ENCODE measurements at regions not wholly inside any gene's neighbourhood (a gene's known extent, or its start where the extent isn't known, plus 50 kb on each side); places are given as distances from the start of the nearest gene placed in this dataset.

DNA sequence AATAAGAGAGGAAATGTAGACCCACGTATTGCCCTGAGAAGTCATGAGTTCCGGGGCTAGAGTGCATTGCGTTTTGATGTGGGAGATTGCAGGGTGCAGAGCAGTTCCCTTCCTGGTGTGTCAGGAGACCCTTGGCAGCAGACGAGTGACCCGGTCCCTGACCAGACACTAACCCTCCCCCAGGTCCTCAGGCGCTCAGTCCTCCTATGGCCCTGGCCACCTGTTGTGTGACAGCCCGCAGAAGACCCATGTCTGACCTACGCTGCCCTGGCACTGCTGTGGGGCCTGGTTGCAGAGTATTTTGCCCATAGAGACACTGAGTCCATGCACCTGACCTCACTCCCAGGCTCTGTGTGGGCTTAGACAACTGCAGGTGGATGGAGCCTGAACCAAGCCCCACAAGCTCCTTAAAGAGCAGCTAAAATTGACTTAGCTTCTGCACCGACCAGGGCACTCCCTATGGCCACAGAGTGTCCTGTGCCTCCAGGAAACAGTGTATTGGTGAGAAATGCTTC, 833.8 kb downstream of the TBC1D22A start:
- H3K27me3 ChIP-seq (ENCODE audit: insufficient read depth, poor library complexity, severe bottlenecking): no peaks in the 10 kb centered on the region
- no peak for TF ChIP-seq POLR2AphosphoS5 (IDR thresholded peaks at IDR 0.05; ENCODE audit: low read depth)
- no peak overlapping the region for H3K27ac ChIP-seq (replicated peaks)
- DNase-seq (ENCODE audit: low read depth in 1 of 2, low spot score in 1 of 2): no peak
- no peak overlapping the region for H3K4me3 ChIP-seq (replicated peaks; ENCODE audit: insufficient read depth, low read length)

DNA sequence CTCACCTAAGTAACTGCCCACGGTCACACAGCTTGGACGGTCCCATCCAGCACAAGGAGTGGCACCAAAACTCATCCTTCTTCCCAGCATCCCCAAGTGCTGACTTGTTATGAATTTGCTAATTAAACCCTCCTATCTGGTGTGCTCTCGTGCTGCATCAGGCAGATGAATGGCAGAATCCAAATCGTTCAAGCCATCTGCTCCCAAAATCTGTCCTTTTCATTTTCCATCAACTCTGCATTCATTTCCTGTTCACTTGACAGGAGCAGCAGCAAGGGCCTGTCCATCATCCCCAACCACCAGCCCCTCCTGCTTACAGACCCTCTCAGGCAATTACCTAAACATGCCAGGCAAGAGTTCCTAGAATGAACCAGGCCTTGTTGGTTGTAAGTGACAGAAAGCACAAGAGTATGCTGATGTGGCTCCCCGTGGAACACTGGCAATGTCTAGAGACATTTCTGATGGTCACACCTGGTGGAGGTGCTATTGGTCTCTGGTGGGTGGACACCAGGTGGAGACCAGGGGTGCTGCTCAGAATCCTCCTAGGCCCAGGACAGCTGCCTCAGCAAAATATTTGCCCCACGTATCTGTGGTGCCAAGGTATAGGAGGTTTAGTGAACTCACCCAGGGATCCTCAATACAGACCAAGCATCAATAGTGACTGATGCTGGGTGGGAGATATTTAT, 832.5 kb downstream of the TBC1D22A start:
- Histone ChIP-seq H3K27ac (replicated peaks) (no peak overlapping the region), H3K27me3 (ENCODE audit: insufficient read depth, poor library complexity, severe bottlenecking) (no peaks in the 10 kb centered on the region), H3K4me3 (replicated peaks; ENCODE audit: insufficient read depth, low read length) (no peak overlapping the region)
- DNase-seq (ENCODE audit: low read depth in 1 of 2, low spot score in 1 of 2): no peak
- TF ChIP-seq, protein P1, sequence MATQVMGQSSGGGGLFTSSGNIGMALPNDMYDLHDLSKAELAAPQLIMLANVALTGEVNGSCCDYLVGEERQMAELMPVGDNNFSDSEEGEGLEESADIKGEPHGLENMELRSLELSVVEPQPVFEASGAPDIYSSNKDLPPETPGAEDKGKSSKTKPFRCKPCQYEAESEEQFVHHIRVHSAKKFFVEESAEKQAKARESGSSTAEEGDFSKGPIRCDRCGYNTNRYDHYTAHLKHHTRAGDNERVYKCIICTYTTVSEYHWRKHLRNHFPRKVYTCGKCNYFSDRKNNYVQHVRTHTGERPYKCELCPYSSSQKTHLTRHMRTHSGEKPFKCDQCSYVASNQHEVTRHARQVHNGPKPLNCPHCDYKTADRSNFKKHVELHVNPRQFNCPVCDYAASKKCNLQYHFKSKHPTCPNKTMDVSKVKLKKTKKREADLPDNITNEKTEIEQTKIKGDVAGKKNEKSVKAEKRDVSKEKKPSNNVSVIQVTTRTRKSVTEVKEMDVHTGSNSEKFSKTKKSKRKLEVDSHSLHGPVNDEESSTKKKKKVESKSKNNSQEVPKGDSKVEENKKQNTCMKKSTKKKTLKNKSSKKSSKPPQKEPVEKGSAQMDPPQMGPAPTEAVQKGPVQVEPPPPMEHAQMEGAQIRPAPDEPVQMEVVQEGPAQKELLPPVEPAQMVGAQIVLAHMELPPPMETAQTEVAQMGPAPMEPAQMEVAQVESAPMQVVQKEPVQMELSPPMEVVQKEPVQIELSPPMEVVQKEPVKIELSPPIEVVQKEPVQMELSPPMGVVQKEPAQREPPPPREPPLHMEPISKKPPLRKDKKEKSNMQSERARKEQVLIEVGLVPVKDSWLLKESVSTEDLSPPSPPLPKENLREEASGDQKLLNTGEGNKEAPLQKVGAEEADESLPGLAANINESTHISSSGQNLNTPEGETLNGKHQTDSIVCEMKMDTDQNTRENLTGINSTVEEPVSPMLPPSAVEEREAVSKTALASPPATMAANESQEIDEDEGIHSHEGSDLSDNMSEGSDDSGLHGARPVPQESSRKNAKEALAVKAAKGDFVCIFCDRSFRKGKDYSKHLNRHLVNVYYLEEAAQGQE (IDR thresholded peaks at IDR 0.05; ENCODE audit: insufficient replicate concordance, low read depth): no peak
- no peak for TF ChIP-seq POLR2AphosphoS5 (IDR thresholded peaks at IDR 0.05; ENCODE audit: low read depth)
- TF ChIP-seq, protein P2, sequence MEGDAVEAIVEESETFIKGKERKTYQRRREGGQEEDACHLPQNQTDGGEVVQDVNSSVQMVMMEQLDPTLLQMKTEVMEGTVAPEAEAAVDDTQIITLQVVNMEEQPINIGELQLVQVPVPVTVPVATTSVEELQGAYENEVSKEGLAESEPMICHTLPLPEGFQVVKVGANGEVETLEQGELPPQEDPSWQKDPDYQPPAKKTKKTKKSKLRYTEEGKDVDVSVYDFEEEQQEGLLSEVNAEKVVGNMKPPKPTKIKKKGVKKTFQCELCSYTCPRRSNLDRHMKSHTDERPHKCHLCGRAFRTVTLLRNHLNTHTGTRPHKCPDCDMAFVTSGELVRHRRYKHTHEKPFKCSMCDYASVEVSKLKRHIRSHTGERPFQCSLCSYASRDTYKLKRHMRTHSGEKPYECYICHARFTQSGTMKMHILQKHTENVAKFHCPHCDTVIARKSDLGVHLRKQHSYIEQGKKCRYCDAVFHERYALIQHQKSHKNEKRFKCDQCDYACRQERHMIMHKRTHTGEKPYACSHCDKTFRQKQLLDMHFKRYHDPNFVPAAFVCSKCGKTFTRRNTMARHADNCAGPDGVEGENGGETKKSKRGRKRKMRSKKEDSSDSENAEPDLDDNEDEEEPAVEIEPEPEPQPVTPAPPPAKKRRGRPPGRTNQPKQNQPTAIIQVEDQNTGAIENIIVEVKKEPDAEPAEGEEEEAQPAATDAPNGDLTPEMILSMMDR (IDR thresholded peaks at IDR 0.05; ENCODE audit: insufficient read depth, low read length): no peak
- TF ChIP-seq SPI1 (IDR thresholded peaks at IDR 0.05; ENCODE audit: borderline replicate concordance, low read depth): no peak
- no peak for TF ChIP-seq GABPA (IDR thresholded peaks at IDR 0.05; ENCODE audit: low read depth)

DNA sequence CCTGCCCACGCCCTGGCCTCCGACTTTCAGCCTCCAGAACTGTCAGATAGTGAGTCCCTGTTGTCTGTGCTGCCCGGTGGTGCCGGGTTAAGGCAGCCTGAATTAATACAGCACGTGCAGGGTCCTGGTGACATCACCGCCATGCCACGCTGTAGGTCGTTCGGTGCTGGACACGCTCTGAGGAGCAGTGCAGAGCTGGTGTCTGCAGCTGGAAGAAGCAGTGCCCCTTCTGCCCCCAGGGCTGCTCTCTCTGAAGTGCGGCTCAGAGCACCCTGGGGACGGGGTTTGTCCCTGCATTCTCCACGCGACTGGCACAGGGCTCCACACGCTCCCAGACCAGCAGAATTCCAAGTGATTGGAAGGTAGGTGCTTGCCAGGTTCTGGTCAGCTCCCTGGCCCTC, 831.5 kb downstream of the TBC1D22A start:
- DNase-seq (ENCODE audit: low read depth in 1 of 2, low spot score in 1 of 2): no peak
- Histone ChIP-seq H3K27ac (replicated peaks) (no peak overlapping the region), H3K4me3 (replicated peaks; ENCODE audit: insufficient read depth, low read length) (no peak overlapping the region), H3K27me3 (ENCODE audit: insufficient read depth, poor library complexity, severe bottlenecking) (no peaks in the 10 kb centered on the region)
- TF ChIP-seq POLR2AphosphoS5 (IDR thresholded peaks at IDR 0.05; ENCODE audit: low read depth) (no peak), GABPA (IDR thresholded peaks at IDR 0.05; ENCODE audit: low read depth) (no peak), SPI1 (IDR thresholded peaks at IDR 0.05; ENCODE audit: borderline replicate concordance, low read depth) (no peak)
- TF ChIP-seq, protein P1 (IDR thresholded peaks at IDR 0.05; ENCODE audit: insufficient replicate concordance, low read depth): no peak
- TF ChIP-seq, protein P2 (IDR thresholded peaks at IDR 0.05; ENCODE audit: insufficient read depth, low read length): no peak

DNA sequence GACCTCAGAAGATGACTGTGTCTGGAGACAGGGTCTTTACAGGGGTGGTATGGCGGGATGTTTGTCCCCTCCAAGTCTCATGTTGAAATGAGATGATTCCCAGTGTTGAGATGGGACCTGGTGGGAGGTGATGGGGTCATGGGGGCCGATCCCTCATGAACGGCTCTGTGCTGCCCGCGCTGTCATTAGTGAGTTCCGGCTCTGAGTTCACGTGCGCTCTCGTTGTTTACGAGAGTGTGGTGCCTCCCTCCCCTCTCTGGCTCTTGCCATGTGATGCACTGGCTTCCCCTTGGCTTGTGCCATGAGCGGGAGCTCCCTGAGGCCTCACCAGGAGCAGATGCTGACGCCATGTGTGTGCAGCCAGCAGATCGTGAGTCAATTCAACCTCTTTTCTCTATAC, 830.8 kb downstream of the TBC1D22A start:
- Histone ChIP-seq H3K27ac (replicated peaks) (no peak overlapping the region), H3K4me3 (replicated peaks; ENCODE audit: insufficient read depth, low read length) (no peak overlapping the region), H3K27me3 (ENCODE audit: insufficient read depth, poor library complexity, severe bottlenecking) (no peaks in the 10 kb centered on the region)
- DNase-seq (ENCODE audit: low read depth in 1 of 2, low spot score in 1 of 2): no peak
- TF ChIP-seq, protein P2 (IDR thresholded peaks at IDR 0.05; ENCODE audit: insufficient read depth, low read length): no peak
- TF ChIP-seq GABPA (IDR thresholded peaks at IDR 0.05; ENCODE audit: low read depth) (no peak), SPI1 (IDR thresholded peaks at IDR 0.05; ENCODE audit: borderline replicate concordance, low read depth) (no peak)

All from HL-60 (cell line).